Glomerular visceral epithelial cell (primary cell): ENCODE measurements at regions not wholly inside any gene's neighbourhood (a gene's known extent, or its start where the extent isn't known, plus 50 kb on each side); places are given as distances from the start of the nearest gene placed in this dataset.
"Not testable (repeated sequence)": the region's sequence is repeated elsewhere in the genome, so short reads cannot be mapped to it uniquely, and the experiment has no call there.

Experiments
- DNase-seq: peaks from one replicate; pipeline ENCODE4 v3.0.0-alpha.2; 2016; ENCODE audit errors: extremely low spot score

GRCh38 chr5:176018598-176018997 lies 50.5 kb upstream of the THOC3 start:
- not testable (repeated sequence) for DNase-seq

- DNase-seq: not testable (repeated sequence)
Observed at GRCh38 chr5:176020852-176021251, 52.7 kb upstream of the THOC3 start.

- DNase-seq: not testable (repeated sequence)
Observed at GRCh38 chr5:176023535-176023934, 55.4 kb upstream of the THOC3 start.

GRCh38 chr5:176029445-176029844 lies 61.3 kb upstream of the THOC3 start:
- DNase-seq: not testable (repeated sequence)

- DNase-seq: not testable (repeated sequence)
Observed at GRCh38 chr5:176030361-176031117, 62.4 kb upstream of the THOC3 start.

- DNase-seq: not testable (repeated sequence)
Observed at GRCh38 chr5:176031118-176031510, 63.0 kb upstream of the THOC3 start.

GRCh38 chr5:176033186-176033585 lies 65.1 kb upstream of the THOC3 start:
- not testable (repeated sequence) for DNase-seq

GRCh38 chr5:176034407-176035200 lies 66.5 kb upstream of the THOC3 start:
- DNase-seq: not testable (repeated sequence)

GRCh38 chr5:176035201-176035530 lies 67.1 kb upstream of the THOC3 start:
- not testable (repeated sequence) for DNase-seq

GRCh38 chr5:176035816-176036308 lies 67.7 kb upstream of the THOC3 start:
- not testable (repeated sequence) for DNase-seq

- DNase-seq: not testable (repeated sequence)
Observed at GRCh38 chr5:176036391-176036790, 68.3 kb upstream of the THOC3 start.

- DNase-seq: not testable (repeated sequence)
Observed at GRCh38 chr5:176037190-176037589, 69.1 kb upstream of the THOC3 start.

- not testable (repeated sequence) for DNase-seq
Observed at GRCh38 chr5:176040105-176040801, 72.1 kb upstream of the THOC3 start.

- not testable (repeated sequence) for DNase-seq
Observed at GRCh38 chr5:176041248-176041994, 73.3 kb upstream of the THOC3 start.

- DNase-seq: not testable (repeated sequence)
Observed at GRCh38 chr5:176042020-176042658, 74.0 kb upstream of the THOC3 start.

- DNase-seq: not testable (repeated sequence)
Observed at GRCh38 chr5:176043252-176043829, 75.2 kb upstream of the THOC3 start.

GRCh38 chr5:176043986-176044385 lies 75.9 kb upstream of the THOC3 start:
- not testable (repeated sequence) for DNase-seq

GRCh38 chr5:176044431-176044830 lies 76.3 kb upstream of the THOC3 start:
- DNase-seq: not testable (repeated sequence)

GRCh38 chr5:176045442-176045841 lies 77.3 kb upstream of the THOC3 start:
- DNase-seq: not testable (repeated sequence)

GRCh38 chr5:176048671-176049070 lies 80.6 kb upstream of the THOC3 start:
- DNase-seq: not testable (repeated sequence)
